Nephron progenitor cell (in vitro differentiated cells): ENCODE measurements at regions not wholly inside any gene's neighbourhood (a gene's known extent, or its start where the extent isn't known, plus 50 kb on each side); places are given as distances from the start of the nearest gene placed in this dataset.

Experiments
- DNase-seq: peaks from one replicate; pipeline ENCODE4 v3.0.0; 2021
- H3K27ac Mint-ChIP-seq: 2 replicates; pipeline ENCODE4 v1.8.0; 2021; ENCODE audit warnings: mild to moderate bottlenecking, moderate library complexity, mixed read lengths
- H3K27me3 Mint-ChIP-seq: 2 replicates; pipeline ENCODE4 v1.8.0; 2021; ENCODE audit warnings: mild to moderate bottlenecking, low read depth, mixed read lengths; ENCODE audit not compliant: poor library complexity
- H3K36me3 Mint-ChIP-seq: 2 replicates; pipeline ENCODE4 v1.8.0; 2021; ENCODE audit warnings: low read depth, mixed read lengths
- H3K4me1 Mint-ChIP-seq: 2 replicates; pipeline ENCODE4 v1.8.0; 2021; ENCODE audit warnings: mixed read lengths
- H3K4me3 Mint-ChIP-seq: 2 replicates; pipeline ENCODE4 v1.8.0; 2021; ENCODE audit warnings: mild to moderate bottlenecking, moderate library complexity, mixed read lengths
- H3K9me3 Mint-ChIP-seq: 2 replicates; pipeline ENCODE4 v1.8.0; 2021; ENCODE audit warnings: mild to moderate bottlenecking, moderate library complexity, mixed read lengths
- TF ChIP-seq, protein P1 (sequence below): fragments of 200-600 bp; sonication (generic); IDR thresholded peaks from 2 replicates; pipeline ENCODE4 v1.5.0; 2021; ENCODE audit warnings: antibody characterized with exemption

DNA sequence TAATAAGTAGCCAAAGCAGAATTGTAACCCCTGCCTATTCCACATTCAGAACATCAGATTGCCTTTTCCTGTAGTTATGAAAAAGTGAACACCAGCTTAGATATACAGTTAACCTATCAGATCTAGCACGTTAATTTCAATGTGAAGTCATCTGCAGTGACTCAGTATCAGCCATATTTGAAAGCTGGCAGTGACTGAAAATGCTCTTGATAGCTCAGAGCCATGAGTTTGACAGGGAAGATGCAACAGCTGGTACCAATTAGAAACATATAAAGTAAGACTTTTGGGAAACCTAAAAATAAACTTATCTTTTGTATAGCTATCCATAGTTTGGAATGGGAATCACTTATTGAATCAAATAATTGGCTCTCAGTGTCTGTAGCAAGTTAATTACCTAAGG lies 284.1 kb upstream of the NPSR1 start:
- H3K27me3 Mint-ChIP-seq = peaks cover 3% of the 10 kb centered on the region
- no peak overlapping the region for H3K4me3 Mint-ChIP-seq
- H3K27ac Mint-ChIP-seq = no peak overlapping the region
- TF ChIP-seq, protein P1, sequence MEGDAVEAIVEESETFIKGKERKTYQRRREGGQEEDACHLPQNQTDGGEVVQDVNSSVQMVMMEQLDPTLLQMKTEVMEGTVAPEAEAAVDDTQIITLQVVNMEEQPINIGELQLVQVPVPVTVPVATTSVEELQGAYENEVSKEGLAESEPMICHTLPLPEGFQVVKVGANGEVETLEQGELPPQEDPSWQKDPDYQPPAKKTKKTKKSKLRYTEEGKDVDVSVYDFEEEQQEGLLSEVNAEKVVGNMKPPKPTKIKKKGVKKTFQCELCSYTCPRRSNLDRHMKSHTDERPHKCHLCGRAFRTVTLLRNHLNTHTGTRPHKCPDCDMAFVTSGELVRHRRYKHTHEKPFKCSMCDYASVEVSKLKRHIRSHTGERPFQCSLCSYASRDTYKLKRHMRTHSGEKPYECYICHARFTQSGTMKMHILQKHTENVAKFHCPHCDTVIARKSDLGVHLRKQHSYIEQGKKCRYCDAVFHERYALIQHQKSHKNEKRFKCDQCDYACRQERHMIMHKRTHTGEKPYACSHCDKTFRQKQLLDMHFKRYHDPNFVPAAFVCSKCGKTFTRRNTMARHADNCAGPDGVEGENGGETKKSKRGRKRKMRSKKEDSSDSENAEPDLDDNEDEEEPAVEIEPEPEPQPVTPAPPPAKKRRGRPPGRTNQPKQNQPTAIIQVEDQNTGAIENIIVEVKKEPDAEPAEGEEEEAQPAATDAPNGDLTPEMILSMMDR = no peak
- DNase-seq = no peak
- no peaks in the 10 kb centered on the region for H3K36me3 Mint-ChIP-seq
- H3K4me1 Mint-ChIP-seq = no peaks in the 10 kb centered on the region
- no peaks in the 10 kb centered on the region for H3K9me3 Mint-ChIP-seq

DNA sequence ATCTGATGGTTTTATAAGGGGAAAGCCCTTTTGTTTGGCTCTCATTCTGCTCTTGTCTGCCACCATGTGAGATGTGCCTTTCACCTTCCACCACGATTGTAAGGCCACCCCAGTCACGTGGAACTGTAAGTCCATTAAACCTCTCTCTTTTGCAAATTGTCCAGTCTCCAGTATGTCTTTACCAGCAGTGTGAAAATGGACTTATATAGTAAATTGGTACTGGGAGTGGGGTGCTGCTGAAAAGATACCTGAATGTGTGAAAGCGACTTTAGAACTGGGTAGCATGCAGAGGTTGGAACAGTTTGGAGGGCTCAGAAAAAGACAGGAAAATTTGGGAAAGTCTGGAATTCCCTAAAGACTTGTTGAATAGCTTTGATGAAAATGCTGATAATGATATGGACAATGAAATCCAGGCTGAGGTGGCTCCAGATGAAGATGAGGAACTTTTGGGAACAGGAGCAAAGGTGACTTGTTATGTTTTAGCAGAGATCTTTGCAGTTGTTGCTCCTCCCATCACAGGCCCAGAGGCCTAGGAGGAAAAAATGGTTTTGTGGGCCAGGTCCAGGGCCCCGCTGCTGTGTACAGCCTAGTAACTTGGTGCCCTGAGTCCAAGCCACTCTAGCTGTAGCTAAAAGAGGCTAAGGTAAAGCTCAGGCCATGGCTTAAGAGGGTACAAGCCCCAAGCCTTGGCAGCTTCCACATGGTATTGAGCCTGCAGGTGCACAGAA lies 275.7 kb upstream of the NPSR1 start:
- Mint-ChIP-seq H3K27me3 (no peaks in the 10 kb centered on the region), H3K9me3 (peaks cover 33% of the 10 kb centered on the region), H3K4me1 (no peaks in the 10 kb centered on the region), H3K27ac (no peak overlapping the region), H3K36me3 (peaks cover 6% of the 10 kb centered on the region), H3K4me3 (no peak overlapping the region)
- DNase-seq = no peak
- TF ChIP-seq, protein P1 = no peak

DNA sequence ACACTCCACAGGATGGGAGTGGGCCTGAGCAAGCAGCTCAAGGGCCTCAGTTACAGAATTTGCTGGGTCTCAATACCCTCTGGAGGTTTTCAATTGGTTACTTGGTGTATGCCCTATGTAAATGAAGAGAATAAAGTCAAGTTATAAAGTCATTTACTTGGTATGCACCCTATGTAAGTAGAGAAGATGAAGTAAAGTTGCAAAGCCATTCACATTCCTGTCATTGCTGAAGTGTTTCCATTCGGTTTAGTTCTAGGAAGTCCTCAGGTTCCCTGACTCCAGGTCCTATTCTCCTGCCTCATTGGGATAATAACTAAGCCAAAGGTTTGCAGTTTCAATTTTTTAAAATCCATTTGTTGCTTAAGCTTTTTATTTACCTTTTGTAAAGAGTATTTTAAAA lies 272.6 kb upstream of the NPSR1 start:
- no peaks in the 10 kb centered on the region for H3K4me1 Mint-ChIP-seq
- H3K9me3 Mint-ChIP-seq = peaks cover 33% of the 10 kb centered on the region
- no peaks in the 10 kb centered on the region for H3K27me3 Mint-ChIP-seq
- no peak overlapping the region for H3K27ac Mint-ChIP-seq
- no peak for DNase-seq
- peaks cover 6% of the 10 kb centered on the region for H3K36me3 Mint-ChIP-seq
- H3K4me3 Mint-ChIP-seq = no peak overlapping the region
- TF ChIP-seq, protein P1 = no peak

DNA sequence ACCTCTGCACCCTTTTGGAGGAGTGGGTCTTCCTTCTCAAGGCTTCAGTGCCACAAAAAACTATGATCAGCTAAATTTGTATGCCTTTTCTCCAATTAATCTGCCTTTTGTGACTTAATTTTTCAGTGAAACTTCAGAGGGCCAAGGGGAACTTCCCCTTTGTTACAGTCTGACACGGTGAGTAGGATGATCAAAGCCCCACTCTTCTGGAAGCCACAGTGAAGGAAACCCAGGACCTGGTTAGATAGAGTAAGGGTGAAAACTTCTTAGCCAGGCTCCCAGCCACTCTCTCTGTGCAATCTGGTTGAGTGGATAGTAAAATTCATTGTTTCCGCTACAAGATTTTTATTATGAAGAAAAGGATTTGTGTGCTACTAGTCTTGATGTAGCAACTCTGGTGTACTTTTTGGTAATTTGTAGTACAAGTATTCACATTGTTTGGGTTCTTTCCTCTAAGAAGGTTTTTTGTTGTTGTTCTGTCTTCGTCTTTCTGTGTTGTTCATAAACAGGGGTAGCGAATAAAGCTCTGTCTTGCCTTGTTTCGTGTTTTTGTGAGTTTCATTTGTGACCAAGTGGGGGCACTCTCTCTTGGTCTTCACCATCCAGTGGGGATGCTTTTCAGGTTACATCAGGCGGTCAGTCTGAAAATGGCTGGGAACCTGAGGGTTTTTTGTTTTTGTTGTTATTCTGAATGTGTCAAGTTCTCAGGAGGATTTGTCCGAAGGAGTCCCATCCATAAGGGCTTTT lies 268.5 kb upstream of the NPSR1 start:
- Mint-ChIP-seq H3K4me1 (no peaks in the 10 kb centered on the region), H3K4me3 (no peak overlapping the region), H3K27ac (peak overlapping the region; percentile 25), H3K27me3 (no peaks in the 10 kb centered on the region), H3K9me3 (no peaks in the 10 kb centered on the region), H3K36me3 (no peaks in the 10 kb centered on the region)
- TF ChIP-seq, protein P1 = no peak
- no peak for DNase-seq

DNA sequence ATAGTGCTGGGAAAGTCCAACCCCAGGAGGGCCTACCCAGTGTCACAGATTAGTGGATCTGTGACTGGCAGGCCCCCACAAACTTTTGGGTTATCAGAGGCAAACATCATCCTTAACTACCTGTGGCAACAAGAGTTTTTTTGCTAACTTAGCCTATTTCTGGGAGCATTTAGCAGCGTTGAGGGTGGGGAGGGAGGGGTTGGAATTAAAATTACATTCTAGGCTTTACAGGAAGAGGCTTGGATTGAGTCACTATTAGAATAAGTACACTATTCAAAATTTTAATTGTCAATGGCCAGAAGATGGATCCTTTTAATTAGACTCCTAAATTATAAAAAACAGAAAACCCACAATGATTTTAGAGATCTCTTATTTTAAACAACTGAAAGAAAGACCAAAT lies 267.9 kb upstream of the NPSR1 start:
- no peaks in the 10 kb centered on the region for H3K36me3 Mint-ChIP-seq
- no peak overlapping the region for H3K4me3 Mint-ChIP-seq
- TF ChIP-seq, protein P1 = no peak
- H3K9me3 Mint-ChIP-seq = no peaks in the 10 kb centered on the region
- no peaks in the 10 kb centered on the region for H3K27me3 Mint-ChIP-seq
- DNase-seq = no peak
- H3K4me1 Mint-ChIP-seq = no peaks in the 10 kb centered on the region
- peak overlapping the region; percentile 25 for H3K27ac Mint-ChIP-seq
